ENCODE measurements at regions not wholly inside any gene's neighbourhood (a gene's known extent, or its start where the extent isn't known, plus 50 kb on each side); places are given as distances from the start of the nearest gene placed in this dataset.
"Not testable (repeated sequence)": the region's sequence is repeated elsewhere in the genome, so short reads cannot be mapped to it uniquely, and the experiment has no call there.

DNA sequence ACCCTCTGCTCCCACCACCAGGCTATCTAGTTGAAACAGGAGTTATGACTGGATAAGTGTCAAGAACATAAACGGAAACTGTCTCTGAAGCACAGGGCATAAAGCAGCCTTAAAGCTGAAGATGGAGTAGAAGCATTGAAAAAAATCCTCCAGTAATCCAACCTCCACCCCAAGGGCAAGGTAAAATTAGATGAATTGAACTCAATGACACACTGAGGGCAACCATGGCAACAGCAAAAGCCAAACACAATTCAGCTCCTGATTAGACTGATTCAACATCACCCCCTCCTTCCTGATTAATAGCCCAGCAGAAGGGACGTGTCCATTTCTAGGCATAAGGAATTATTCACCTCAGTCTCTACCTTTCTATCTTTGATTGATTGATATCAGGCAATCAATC lies 183.2 kb upstream of the MAP3K1 start:
- in situ Hi-C loops (cut with MboI; ENCODE audit: low sequenced_read_pairs), result no loop called here

DNA sequence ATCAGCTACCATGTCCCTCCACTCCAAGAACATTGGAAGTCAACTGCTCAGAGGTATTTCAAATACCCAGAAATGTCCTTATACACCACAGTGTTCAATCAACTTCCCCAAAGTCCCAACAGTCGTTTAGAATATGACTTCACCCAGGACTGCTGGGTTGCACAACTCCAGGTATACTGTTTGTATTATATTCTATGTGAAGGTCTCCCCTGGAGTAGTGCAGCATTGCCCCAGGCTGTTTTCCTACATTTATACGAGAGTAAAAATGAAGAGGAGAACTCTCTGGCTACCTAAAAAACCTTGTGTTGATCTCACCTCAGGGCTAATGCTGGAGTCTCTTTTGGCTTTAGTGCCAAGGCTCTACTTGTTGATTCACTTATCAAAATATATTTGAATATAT lies 183.6 kb upstream of the MAP3K1 start:
- in situ Hi-C loops (cut with MboI; ENCODE audit: low sequenced_read_pairs), result no loop called here

GRCh38 chr5:56628616-56629015 lies 186.7 kb upstream of the MAP3K1 start:
- in situ Hi-C loops (cut with MboI; ENCODE audit: low sequenced_read_pairs), result not testable (repeated sequence)

- in situ Hi-C loops (cut with MboI; ENCODE audit: low sequenced_read_pairs), result no loop called here
Measured at GRCh38 chr5:56625541-56625940, 189.8 kb upstream of the MAP3K1 start.

- in situ Hi-C loops (cut with MboI; ENCODE audit: low sequenced_read_pairs), result no loop called here
Measured at GRCh38 chr5:56624751-56625150, 190.6 kb upstream of the MAP3K1 start.

GRCh38 chr5:56622141-56622540 lies 193.2 kb upstream of the MAP3K1 start:
- in situ Hi-C loops (cut with MboI; ENCODE audit: low sequenced_read_pairs), result no loop called here

DNA sequence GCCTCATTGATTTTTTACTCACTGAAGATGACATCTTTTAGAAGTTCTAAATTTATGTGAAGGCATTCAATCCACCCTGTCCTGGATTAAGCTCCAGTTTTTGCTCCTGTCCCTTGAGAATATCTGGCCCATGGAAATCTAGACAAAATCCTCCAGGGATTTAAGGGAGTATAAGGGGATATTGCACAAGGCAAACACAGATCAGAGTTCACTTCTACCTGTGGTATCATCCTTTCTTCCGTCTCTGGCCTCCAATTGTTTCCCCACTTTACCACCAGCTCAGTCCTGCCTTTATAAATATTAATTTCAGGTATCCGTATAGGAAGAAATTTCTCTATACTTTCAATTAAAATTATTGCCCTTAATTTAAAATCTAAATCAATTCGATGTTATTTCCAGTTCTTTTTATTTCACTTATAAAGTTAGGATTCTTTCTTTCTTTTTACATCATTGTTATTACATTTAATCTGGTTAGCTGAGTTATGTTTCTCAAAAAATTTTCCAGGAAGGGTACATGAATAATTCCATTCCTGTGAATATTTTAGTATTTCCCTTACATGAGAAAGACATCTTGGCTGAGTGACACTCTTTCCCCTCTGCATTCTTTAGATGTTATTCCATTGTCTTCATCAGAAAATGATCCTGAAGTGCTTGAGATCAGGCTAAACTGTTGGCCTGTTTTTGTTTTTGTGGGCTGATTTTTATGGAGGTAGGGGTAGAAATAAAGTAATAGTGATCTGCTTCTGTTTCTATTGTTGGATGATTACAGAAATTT lies 194.3 kb upstream of the MAP3K1 start:
- in situ Hi-C loops (cut with MboI; ENCODE audit: low sequenced_read_pairs), result no loop called here

DNA sequence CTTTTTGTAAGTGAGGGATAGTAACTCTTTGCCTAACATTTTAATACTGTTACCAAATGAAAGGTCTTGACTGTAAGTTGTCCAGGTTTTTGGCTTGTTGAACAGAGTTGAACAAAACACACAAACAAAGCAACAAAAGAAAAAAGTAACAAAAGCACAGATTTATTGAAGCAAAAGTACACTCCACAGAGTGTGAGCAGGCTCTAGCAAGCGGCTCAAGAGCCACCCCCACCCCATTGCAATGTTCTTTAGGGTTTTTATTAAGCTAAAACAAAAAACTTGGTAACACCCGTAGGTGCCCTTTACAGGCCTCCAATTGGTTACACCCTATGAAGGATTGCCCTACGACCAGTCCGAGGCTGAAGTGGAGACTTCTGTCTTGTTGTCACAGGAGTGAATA lies 197.4 kb upstream of the MAP3K1 start:
- in situ Hi-C loops (cut with MboI; ENCODE audit: low sequenced_read_pairs), result no loop called here

DNA sequence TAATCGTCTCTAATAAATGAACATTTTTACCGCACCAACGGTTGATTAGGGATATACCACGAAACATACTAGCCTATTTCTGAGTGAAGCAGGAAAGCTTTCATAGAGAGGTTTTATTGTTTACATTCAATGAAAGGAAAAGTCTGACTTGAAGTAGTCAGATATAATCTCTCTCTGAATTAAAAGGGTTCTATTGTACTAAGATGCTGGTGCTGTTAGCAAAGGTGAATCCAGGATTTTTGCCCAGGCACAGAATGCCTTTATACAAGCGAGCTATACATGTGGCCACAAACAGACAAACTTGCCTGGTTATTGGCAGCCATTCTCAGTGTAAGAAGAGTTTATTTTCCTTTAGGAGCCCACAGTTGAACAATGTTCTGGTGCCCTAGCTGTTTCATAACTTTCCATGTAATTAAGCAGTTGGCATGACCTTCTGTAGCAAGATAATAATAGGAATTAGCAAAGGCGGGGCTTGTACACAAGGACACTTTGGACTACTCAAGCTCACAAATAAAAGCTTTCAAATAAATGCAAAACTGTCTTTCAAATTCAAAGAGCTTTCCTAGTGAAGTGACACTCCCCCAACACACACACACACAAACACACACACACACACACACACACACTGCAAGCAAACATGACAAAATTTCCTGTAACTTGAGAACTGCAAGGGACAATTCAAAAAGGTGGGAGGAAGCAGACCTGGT lies 198.7 kb upstream of the MAP3K1 start:
- in situ Hi-C loops (cut with MboI; ENCODE audit: low sequenced_read_pairs), result no loop called here

DNA sequence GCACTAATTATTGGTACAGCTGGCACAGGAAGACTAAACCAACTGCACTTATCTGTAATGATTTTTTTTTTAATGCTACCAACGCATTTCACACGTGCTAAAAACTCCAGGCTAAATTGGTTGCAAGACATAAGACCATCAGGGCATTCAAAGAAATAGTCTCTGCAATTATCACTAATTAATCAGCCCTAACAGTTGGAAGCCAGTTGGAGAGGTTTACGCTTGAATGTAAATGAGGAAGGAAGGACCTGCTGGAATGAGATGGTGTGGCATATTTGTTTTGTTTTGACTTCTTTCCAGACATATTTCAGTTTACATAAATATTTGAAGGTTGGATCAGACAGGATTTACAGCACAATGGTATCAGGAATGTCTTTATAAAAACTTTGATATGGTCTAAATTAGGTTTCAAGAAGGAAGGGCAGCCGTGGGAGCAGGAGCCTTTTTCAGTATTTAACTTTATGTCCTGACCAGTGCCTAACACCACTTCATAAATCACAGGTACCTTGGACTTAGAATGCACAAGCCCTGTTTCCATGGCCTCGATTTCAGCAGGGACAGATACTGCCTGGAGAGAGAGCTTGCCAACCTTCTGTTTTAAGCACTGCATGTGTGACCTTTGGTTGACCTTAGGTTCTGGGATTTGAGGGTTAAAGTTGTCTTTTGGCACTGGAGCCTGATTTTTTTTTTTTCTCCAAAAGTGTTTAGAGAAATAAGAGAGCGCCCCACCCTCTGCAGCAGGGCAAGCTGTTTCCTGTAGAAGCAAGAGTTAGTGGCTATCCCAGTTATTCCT lies 199.8 kb upstream of the MAP3K1 start:
- in situ Hi-C loops (cut with MboI; ENCODE audit: low sequenced_read_pairs), result no loop called here

DNA sequence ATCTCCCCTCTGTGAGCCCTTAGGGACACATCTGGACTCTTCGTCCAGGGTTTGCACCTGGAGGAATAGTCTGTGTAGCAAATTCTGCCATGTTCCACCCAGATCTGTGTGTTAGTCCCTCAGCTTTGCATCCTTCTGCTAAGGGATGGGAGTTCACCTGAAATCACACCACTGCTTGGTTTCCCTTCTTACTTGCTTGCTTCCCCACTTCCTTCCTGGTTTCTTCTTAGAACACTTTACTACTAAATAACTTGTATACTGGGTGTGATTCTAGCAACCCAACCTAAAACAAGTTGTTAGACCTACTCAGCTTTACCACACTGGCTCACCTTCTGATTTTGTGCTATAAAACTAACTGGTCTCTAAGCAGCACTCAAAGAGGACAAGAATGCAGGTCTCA lies 202.6 kb upstream of the MAP3K1 start:
- in situ Hi-C loops (cut with MboI; ENCODE audit: low sequenced_read_pairs), result no loop called here

GRCh38 chr5:56612353-56612752 lies 203.0 kb upstream of the MAP3K1 start:
- in situ Hi-C loops (cut with MboI; ENCODE audit: low sequenced_read_pairs), result no loop called here

DNA sequence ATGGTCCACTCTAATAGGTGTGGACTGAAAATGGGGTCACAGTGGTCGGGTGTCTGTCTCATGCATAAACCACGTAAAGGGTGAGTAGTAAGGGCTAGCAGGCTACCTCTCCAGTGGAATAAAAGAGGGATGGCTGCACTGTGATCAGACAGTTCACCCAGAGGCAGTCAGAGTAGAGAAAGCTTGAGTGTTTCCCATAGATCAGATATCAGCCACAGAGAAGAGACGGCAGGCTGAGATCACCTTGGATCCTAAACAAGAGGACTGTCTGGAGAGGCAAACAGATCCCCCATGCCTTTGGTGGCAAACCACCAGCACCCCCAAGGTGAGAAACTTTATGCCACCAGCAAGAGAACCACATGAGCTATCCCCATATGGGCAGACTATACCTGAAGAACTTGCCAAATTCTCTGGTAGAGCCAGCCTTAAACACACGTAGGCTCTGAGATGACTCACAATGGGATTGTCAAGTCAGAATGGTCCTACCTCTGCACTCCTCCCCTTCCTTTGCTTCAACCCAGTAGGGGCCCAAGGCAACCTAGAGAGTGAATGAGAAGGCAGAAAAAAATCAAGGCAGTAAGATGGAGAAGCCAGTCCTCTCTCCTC lies 205.2 kb upstream of the MAP3K1 start:
- in situ Hi-C loops (cut with MboI; ENCODE audit: low sequenced_read_pairs), result no loop called here

DNA sequence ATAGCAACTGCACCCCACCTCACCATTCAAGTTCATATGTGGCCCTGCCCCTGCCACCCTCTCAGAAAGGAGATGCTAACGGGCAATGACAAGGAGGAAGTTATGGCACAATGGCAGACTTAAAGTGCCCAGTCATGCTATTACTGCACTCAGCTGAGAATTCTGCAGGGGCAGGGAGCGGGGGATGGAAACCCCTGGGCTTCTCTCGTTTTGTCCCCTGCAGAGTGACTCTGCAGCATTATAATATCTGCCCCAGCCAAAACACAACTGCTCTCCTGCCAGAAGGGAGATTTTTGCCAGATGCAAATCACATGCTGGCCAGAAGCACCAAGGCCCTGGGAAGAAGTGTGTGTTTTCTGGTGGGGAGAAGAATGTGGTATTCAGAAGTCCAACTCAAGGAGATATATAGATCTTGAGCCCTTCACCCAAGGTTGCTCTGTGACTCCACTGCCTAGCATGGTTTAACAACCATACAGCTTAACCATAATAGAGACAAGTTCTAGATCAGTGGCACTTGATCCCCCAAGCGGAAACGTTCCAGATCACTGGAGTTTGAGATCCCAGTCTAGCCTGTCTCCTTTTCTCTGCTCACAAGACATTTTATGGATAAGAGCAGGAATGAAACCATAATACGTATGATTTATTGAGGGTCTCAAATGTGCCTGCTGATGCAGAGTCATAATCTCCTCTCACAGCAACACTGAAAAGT lies 207.0 kb upstream of the MAP3K1 start:
- in situ Hi-C loops (cut with MboI; ENCODE audit: low sequenced_read_pairs), result no loop called here

- in situ Hi-C loops (cut with MboI; ENCODE audit: low sequenced_read_pairs), result no loop called here
Measured at GRCh38 chr5:56607551-56607950, 207.8 kb upstream of the MAP3K1 start.

DNA sequence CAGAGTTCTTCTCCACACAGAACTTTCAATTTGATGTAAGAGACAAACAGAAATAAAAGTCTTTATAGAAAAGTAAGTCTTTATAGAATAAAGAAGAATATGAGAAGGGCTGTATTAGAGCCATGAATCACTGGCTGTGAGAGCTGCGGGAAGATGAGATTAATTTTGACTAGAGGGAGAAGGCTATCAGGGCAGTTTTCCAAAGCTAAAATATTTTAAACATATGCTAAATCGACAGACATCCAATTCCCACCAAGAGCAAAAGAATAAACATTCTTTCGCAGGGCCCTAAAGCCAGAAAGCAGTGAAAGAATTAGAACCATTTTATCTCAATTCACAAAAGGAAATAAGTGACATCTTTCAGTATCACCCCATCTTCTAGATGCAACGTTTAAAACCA lies 208.3 kb upstream of the MAP3K1 start:
- in situ Hi-C loops (cut with MboI; ENCODE audit: low sequenced_read_pairs), result no loop called here

DNA sequence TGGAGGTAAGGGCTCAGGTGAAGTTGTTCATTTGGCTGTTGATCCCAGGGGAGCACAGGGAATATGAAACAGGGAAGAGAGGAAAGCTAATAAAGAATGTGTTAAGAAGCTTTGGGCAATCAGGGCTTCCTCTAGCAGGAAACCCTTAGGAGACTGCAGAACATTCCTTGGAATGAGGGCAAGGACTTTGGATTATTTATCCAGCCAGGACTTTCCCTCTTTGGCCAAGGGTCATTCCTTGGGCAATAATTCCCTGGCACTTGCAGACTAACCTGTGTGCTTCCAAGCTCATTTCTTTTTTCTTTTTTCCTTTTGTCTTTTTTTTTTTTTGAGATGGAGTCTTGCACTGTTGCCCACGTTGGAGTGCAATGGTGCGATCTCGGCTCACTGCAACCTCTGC lies 209.2 kb upstream of the MAP3K1 start:
- in situ Hi-C loops (cut with MboI; ENCODE audit: low sequenced_read_pairs), result no loop called here

DNA sequence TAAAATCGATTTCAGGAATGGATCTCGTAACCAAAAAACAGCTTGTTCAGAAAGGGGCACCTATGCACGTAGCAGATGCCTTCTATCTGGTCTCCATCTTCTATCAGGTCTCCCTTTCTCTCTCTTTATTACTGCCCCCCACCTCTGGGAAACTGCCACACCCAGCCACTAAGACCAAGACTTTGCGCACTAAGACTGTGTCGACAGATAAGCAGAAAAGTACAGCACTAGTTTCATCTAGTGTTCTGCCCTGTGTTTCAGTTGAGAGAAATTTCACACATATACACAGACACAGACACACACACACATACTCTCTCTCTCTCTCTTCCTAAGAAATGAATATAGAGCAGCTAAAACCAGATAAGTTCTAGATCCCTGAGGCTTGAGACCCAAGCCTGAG lies 210.1 kb upstream of the MAP3K1 start:
- in situ Hi-C loops (cut with MboI; ENCODE audit: low sequenced_read_pairs), result no loop called here

DNA sequence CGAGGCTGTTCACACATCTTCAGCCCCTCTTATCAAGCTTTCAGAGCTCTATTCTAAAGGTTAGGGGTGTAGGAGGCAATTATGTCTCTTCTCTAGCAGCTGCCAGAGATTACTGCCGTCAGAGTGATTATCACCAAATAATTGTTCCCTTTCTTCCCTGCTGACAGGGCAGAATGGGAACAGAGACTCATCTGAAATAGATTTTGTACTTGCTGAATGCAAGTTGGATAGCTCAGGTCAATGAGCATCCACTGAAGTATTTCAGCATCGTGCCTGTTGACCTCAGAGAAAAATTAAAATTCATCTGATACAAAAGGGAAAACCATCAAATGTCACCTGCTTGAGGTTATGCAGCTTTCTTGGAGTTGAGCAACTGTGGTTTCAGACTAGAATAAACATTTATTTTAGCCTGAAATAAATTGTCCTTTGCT lies 213.7 kb upstream of the MAP3K1 start:
- in situ Hi-C loops (cut with MboI; ENCODE audit: low sequenced_read_pairs), result no loop called here

- in situ Hi-C loops (cut with MboI; ENCODE audit: low sequenced_read_pairs), result no loop called here
Measured at GRCh38 chr5:56598941-56599340, 216.4 kb upstream of the MAP3K1 start.

DNA sequence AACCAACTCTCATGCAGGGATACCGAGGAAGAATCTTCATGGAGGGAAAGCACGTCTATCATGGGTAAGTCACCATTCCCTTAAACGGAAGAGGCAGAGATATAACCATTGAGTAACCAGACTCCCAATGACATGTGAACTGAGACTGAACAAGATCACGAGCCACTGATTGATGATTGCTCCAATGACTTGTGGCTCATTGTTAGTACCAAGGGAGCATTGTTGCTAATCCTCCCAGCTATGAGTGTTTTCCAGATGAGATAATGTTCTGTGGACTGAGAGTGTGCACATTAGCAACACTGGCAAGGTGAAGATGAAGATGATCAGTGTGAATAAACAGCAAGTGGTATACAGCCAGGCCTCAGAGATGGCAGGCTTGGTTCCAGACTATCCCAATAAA lies 219.2 kb upstream of the MAP3K1 start:
- in situ Hi-C loops (cut with MboI; ENCODE audit: low sequenced_read_pairs), result no loop called here

Data from HL-60/S4 treated with phorbol 12-myristate 13-acetate at 8.2 ng/mL for 4 days and 3 days (cell line).